Fibroblast of skin of left biceps (primary cell): ENCODE measurements at regions not wholly inside any gene's neighbourhood (a gene's known extent, or its start where the extent isn't known, plus 50 kb on each side); places are given as distances from the start of the nearest gene placed in this dataset.

Source experiments
- DNase-seq, 2 experiments: peaks; one replicate each; pipeline ENCODE4 v3.0.0-alpha.2; 2013; ENCODE audit warnings: low read depth in 2 of 2

- no peak for DNase-seq
These were observed 100.2 kb upstream of the CASZ1 start for GRCh38 chr1:10896673-10897072.

GRCh38 chr1:10897321-10897980 lies 101.0 kb upstream of the CASZ1 start:
- no peak for DNase-seq

- DNase-seq = no peak
These were observed 101.7 kb upstream of the CASZ1 start for GRCh38 chr1:10897981-10898728.

GRCh38 chr1:10898921-10899320 lies 102.5 kb upstream of the CASZ1 start:
- no peak for DNase-seq

- no peak for DNase-seq
These were observed 103.2 kb upstream of the CASZ1 start for GRCh38 chr1:10899490-10900250.

GRCh38 chr1:10900251-10900651 lies 103.8 kb upstream of the CASZ1 start:
- no peak for DNase-seq

- no peak for DNase-seq
These were observed 104.2 kb upstream of the CASZ1 start for GRCh38 chr1:10900691-10901090.

GRCh38 chr1:10901091-10901890 lies 104.8 kb upstream of the CASZ1 start:
- DNase-seq = no peak

- DNase-seq = no peak
These were observed 105.7 kb upstream of the CASZ1 start for GRCh38 chr1:10901891-10902805.

GRCh38 chr1:10903421-10903820 lies 107.0 kb upstream of the CASZ1 start:
- no peak for DNase-seq

- no peak for DNase-seq
These were observed 107.4 kb upstream of the CASZ1 start for GRCh38 chr1:10903821-10904220.

- DNase-seq = no peak
These were observed 107.8 kb upstream of the TARDBP start for GRCh38 chr1:10904396-10905358.

- DNase-seq = no peak
These were observed 106.4 kb upstream of the TARDBP start for GRCh38 chr1:10905841-10906655.

- no peak for DNase-seq
These were observed 105.5 kb upstream of the TARDBP start for GRCh38 chr1:10906866-10907519.

- no peak for DNase-seq
These were observed 104.2 kb upstream of the TARDBP start for GRCh38 chr1:10908266-10908665.

GRCh38 chr1:10909697-10910680 lies 102.5 kb upstream of the TARDBP start:
- DNase-seq = no peak
